SU-DHL-6 (cell line): ENCODE measurements at regions not wholly inside any gene's neighbourhood (a gene's known extent, or its start where the extent isn't known, plus 50 kb on each side); places are given as distances from the start of the nearest gene placed in this dataset.

Experiments used
- CTCF ChIP-seq: fragments of 200-600 bp; sonication (generic); IDR thresholded peaks from one replicate; pipeline ENCODE4 v1.5.1; 2017; ENCODE audit warnings: antibody characterized with exemption, mild to moderate bottlenecking, low read length, moderate library complexity; ENCODE audit not compliant: insufficient read depth, poor library complexity, severe bottlenecking
- EZH2phosphoT487 ChIP-seq: fragments of 200-600 bp; sonication (generic), shearing (Covaris generic); conservative IDR thresholded peaks from 2 replicates; pipeline ENCODE4 v1.6.1; 2018; ENCODE audit warnings: mild to moderate bottlenecking, antibody characterized with exemption, low read length, moderate library complexity, mixed read lengths

GRCh38 chr14:22081337-22081736 is 407.7 kb upstream of the OR4E1 start:
- TF ChIP-seq CTCF (no peak), EZH2phosphoT487 (no peak)
